Activated gamma-delta T cell treated with Interleukin-2 at 50 U/mL for 16 hours (primary cell): ENCODE measurements at regions not wholly inside any gene's neighbourhood (a gene's known extent, or its start where the extent isn't known, plus 50 kb on each side); places are given as distances from the start of the nearest gene placed in this dataset.

Experiments used
- DNase-seq: peaks from one replicate; pipeline ENCODE4 v3.0.0-alpha.2; 2020

DNA sequence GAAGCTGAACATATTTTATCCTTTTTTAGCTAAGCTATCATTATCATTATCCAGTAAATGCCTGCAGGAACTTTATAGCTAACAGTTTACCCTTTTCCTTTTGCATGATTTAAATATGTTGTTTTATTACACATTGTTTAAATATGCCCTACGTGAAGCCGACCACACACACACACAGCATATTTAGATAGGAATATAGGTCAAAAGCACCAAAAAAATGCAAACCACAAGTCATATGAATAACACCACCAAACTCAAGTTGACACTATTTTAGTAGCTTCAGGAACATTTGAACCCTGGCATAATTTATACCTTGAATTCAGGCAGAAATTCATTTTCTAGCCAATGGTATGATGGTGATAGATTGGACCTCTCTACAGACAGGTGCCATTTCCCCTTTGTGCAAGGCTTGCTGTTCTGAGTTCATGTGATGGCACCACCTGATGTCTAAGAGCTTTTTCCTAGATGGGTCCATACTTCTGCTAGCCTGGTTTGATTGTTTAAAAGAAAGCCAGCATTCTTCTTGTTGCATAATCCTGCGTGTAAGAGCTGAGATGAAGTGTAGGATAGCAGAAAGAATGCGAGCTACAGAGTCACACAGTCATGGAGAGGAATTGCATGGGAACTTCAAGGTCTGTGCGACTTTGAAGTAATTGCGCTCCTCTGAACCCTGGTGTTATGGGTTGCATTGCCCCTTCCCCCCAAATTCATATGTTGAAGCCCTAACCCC lies 454.8 kb upstream of the SOX5 start:
- DNase-seq: no peak

DNA sequence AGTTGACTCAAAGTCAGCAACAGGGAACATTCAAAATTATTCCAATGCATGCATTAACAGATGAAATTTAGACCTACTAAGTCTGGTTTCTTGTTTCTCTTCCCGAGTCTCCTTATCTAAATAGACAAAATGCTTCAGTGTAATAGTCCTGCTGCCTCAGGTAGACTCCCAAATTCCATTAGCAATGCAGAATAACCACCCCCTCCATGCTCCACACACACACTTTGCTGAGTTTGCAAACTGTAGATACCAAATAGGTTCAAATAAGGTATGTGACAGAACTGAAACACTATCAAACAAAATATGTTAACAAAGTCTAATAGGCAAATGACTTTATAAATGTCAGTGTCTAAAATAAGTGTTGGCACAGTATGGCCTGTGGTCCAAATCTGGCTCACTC lies 451.1 kb upstream of the SOX5 start:
- no peak for DNase-seq

DNA sequence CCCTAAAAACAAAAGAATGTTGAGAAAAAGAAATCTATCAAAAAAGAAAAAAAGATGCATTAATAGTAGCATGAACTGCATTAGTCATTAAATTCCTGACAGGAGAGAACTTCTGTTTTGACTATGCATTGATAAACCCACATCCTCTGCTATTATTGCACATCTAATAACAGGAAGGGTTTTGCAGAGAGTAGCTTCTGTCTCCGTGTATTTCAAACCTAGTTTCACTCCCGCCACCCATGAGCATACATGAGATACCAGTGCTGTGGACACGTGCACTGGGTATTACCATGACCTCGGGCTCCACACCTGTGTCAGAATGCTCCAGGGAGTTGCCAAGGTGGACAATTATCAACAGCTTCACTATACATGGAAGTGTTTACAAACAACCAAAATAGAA lies 449.1 kb upstream of the SOX5 start:
- no peak for DNase-seq

DNA sequence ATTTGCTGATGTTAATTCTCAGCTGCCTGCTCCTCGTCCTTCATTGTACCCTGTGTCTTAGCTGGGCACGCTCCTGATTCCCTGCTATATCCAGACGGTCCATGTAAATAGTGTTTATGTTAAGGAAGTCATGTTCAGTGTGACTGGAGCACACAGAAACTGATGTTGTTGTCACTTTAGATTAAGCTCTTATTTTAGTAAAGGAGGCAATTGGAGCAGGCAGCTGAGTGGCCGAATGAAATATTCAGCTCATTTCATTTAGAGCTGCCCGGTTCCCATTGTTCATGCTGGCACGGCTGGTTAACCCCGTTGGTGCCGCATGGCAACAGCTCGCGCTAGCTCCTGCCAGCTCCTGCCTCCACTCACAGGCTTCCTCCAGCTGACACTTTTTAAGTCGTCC lies 446.8 kb upstream of the SOX5 start:
- no peak for DNase-seq

DNA sequence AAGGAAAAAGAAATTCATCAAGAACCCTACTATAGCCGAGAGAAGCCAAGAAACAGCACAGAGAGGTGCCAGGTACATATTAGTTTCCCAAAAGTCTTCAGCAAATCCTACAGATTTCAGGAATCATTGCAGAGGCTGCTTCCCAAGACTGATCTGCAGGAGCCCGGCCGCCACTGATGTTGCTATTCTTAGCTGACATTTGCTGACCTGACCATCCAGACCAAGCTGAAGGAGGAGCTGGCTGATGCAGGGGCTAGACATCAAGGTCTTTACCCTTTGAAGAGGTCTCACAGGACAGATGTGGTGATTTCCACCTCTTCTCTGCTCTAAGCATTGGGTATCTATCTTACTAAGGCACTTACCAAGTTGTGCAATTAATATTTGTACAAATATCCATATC lies 444.8 kb upstream of the SOX5 start:
- DNase-seq: no peak

DNA sequence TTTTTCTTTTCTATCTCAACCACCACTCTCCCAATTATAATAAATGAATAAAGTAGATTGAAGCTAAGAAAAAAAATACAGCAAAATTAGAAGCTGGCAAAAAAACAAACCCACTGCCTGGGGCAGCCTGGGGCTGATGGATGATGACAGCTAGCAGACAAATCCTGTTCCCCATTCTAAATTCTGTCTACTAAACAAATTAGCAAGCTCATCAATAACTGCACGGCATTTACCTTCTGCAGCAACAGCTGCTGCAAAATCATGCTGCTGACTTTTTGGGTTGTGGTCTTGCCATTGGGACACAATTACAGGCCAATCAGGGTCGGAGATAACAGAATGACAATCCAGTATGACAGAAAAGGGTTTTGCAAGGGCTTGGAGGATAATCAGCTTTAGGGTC lies 443.6 kb upstream of the SOX5 start:
- no peak for DNase-seq

DNA sequence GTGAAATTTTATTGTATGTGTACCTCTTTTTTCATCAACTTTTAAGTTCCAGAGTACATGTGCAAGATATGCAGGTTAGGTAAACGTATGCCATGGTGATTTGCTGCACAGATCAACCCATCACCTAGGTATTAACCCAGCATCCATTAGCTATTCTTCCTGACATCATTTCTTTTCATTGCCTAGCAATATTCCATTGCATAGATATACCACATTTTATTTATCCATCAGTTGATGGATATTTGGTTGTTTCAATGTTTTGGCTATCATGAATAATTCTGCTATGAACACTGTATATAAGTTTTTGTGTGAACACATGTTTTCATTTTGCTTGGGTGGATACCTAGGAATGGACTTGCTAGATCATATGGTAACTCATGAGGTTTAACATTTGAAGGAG lies 439.9 kb upstream of the SOX5 start:
- no peak for DNase-seq

DNA sequence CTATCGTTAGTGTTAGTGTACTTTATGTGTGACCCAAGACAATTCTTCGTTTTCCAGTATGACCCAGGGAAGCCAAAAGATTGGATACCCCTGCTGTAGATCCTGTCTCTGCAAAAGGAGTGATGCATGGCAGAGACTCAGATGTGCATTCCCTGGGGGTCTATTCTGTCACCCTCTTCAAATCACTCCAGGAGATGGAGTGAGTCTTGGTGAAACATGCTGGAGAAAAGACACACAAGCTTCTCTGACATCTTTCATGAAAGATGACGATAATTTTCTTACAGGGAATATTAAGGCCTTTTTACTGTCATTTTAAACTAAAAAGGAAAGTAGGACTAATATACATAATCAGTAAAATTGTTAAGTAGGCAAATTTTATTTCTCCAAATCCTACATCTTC lies 437.9 kb upstream of the SOX5 start:
- no peak for DNase-seq

DNA sequence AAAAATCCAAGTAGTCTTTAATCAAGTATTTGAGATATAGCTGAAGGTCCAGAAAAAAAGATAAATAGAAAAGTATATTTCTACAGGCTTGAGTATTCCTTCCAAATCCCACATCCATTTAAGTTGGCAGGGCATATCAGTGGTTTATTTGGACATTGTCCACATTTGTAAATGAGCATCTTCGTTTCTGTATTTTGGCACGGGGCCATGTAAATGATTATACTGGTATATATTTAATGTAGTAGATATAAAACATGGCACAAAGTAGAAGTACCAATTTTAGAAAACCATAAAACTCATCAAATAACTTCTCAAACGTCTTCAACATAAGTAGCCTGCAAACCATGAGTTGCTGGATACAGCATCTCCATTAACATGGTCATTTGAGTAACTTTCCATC lies 437.4 kb upstream of the SOX5 start:
- no peak for DNase-seq

DNA sequence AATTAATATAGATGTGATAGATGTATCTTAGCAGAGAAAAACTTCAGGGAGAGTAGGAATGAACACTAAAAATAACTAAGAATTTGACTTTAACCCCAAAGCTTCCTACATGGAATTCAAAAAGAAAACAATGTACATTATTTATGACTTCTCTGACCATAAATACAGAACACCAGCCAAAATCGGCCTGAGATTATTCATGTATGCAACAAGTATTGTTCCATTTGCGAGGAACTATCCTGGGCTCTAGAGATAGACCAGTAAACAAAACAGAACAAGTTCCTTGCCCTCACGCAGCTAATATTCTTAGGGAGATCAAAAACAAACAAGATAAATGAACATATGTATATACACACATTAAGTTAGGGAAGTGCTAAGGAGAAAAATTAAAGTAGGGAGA lies 432.3 kb upstream of the SOX5 start:
- no peak for DNase-seq

DNA sequence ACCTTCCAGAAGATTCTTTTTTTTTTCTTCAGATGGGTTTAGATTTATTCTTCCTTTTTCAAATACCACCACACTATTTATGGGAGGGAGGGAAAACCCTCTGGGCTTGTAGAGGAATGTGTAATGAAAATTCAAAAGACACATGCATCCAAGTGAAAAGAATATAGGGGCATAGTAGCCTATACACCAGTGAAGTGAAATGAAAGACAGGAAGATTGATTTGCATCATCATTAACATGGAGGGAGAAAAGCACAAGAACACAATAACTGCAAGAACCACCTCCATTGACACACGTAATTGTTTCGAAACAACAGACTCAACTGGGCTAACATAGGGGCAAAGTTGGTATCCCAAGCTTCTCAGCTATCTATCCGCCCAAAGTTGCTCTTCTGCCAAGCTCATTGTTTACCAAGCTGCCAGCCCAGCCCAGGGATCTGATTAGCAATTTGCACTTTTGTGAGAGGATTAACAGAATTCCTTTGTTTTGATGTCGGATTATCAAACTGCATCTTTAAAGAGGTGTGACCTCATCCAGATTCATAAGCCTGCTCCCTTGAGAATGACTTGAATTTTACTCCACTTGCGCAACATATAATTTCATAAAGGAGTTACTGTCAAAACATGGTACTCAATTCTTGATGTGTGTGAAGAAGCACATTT lies 430.5 kb upstream of the SOX5 start:
- DNase-seq: no peak

DNA sequence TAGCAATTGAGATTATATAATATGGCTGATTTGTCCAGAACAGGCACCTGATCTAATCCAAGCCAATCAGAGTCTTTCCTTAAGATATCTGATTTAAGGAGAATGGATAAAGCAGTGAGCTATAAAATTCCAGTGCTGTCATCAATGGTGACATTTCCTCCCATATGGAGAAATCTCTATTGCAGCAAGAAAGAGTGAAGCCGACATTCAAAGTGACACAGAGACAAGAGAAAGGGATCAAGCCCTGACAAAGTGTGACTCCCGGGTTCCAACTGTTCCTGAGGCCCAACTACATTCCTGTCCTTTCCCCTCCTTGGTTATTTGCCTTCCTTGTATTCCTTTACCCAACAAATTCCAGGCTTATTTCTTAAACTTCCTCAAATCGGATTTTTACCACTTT lies 430.0 kb upstream of the SOX5 start:
- no peak for DNase-seq

DNA sequence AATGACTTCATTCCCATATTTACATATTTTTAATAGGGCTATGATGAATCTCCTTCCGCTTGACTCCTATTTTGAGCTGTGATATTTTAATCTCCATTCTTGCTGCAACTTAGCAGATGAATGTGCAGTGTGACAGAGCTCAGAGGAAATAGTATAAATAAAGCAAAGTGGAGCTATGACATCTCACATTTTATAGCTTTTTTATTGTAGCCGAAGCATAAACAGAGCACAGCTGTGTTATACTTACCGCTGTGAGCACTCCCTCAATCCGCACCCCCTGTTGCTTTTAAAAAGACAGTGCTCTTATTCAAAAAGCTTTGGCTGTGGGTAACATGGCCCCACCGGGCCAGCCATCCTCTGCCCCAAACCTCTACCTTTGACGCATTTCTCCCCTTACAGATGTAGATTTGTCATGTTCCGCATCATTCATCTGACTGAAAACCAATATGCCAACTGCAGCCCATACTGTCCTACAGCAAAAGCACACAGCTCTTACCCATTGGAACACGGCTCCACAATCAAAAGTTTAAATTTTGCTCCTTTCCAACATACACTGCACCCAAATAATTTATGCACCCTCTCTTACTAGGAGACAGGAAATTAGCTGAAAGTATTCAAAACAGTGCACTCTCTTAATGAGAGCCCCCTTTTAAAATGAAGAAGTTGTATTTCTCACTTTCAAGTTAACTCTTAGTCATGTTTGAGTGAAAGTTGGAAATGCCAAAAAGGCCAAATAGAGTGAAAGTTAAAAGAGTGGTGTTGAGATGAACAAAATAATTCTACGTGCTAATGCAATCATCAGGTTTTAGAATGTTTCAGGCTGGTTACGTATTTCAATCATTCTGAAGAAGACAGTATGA lies 429.3 kb upstream of the SOX5 start:
- DNase-seq: no peak

DNA sequence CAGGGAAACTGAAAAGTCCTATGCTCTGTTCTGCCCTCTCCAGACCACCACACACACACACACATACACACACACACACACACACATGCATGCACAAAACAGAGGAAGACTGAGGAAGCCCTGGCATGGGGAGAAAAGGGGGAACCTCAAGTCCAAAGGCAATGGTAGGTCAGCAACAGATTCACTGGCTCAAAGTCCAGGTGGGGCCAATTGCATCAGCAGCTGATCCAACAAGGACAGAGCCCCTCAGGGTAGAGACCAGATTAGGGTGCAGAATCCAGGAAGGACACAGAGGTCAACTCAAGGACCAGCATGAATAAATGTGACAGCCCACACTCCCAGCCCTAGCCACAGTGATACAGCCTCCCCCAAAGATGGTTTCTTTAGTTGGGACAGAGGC lies 425.0 kb upstream of the SOX5 start:
- DNase-seq: no peak

DNA sequence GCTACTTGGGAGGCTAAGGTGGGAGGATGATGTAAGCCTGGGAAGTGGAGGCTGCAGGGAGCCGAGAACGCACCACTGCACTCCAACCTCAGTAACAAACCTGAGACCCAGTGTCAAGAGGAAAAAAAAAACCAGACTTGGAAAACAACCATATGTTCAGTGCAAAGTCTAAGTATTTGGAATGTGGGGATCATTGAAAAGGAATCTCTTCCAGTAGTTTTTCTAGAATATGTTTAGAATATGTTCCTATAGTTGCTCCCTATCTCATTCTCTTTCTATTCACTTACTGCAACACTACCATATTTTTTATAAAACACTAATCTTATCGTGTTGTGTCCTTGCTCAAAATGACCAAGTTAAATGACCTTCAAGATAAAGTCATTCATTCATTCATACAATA lies 423.5 kb upstream of the SOX5 start:
- no peak for DNase-seq

DNA sequence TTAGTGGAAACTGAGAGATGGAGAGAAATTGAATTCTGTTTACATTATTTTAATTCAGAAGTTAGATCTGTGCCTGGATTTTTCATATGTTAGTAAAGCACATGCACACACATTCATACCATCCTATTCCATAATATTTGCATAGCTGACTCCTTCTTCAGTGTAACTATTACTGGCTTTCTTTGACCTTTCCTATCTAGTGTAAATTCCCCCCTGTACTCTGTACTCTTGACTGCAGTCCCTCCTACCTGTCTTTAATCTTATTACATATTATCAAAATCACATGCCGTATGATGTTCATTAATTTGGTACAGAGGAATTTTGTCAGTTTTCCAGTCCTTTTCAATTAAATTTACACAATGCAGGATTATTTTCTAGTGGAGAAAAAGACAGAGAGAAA lies 417.0 kb upstream of the SOX5 start:
- no peak for DNase-seq

DNA sequence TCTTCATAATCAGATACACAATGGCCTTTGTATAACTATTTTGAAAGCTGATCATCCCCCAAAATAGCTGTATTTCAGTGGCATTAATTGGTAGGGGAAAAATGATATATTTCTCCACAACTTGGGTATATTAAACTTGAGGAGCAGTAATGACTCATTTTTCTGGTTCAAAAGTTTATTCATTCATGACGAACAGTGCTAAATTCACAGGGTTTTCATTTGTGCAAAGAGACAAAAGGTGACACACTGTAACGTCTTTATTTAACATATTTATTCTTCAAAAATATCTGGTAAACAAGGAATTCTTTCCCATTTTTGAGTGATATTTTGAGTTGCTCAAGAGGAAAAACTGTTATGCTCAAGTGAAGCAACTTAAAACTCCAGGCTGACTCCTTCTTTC lies 415.5 kb upstream of the SOX5 start:
- no peak for DNase-seq

DNA sequence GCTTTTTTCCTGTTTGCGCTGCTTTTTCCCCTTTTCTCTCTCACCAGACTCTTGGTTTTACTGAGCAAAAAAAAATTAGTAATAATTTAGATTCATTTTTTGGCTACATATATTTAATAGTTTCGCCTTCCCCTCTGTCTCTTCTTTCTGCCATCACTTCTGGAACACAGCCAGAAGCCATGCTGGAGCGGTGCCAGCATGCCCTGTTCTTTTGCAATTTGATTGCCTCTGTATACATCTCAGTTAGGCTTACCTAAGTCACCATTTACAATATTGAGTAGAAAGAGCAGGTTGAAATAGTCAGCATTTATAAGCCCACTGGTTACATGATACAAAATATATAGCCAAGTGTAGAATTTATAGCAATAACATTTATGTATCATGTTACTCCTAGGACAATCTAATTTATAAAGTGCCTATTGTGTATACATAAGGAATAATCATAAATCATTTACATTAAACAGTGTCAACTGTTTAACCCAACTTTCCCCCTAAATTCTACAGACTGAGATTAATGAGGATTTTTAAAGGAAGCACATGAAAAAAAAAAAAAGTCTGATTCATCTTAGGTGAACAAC lies 413.8 kb upstream of the SOX5 start:
- no peak for DNase-seq

DNA sequence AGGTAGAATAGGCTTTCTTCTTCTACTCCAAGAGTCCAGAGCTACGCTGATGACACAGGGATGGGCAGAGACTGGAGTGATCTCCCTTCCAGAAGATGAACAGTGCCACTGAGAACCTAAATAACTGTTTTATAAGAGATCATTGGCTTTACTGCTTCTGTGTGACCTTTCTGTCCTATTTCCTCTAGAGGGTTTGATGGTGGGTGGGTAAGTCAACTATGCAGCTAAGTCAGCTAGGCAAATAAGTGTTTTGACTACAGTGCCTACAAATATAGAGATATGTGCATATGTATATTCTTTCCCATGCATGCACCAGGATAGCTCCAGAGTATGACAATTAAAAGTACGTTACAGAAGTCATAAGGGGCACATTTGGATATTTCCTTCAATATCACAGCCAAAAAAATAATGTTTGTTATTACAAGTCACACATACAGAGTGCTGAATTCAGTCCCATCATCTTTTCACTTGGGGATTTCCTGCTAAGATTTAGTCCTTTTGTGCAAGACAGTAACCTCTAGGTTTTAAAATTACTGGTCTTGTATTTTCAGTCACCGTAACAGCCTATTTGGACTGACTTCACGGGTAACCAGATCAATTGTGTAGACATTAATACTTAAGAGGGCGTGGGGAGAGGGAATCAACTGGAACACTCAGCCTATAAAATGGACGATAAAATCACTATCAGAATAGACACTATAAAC lies 412.6 kb upstream of the SOX5 start:
- no peak for DNase-seq

DNA sequence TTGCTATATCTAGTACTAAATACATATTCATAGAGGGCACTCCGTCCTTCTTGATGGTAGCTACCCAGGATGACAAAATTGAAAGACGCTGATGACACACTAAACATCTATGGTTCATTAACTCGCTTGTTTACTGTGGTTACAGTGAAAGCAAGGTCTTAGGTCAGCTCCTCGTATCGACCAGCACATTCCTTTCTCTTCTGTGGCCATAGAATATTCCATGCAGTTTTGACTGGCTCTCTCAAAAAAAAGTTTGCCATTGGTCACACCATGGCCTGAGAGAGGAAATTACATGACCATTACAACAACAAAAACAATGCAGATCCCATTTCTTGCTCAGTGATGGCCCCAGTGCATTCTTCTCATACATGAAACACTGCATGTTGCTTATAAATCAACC lies 411.4 kb upstream of the SOX5 start:
- no peak for DNase-seq

DNA sequence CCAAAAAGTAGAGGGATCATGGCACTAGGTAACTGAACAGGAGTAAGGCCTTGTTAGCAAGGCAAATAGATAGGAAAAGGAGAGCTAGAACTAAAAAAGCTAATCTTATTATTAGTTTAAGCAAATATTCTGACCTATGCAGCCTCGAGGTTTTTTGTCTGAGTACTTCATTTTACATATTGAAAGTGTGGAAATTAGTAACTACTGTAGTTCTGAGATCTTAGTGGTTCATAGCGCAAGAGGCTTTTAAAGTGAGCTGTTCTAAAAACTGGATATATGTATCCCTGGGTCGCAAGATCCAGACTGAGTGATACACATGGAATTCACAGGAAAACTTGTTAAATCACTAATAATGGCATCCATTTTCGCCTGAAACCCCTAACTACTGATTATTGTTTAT lies 411.0 kb upstream of the SOX5 start:
- DNase-seq: no peak

DNA sequence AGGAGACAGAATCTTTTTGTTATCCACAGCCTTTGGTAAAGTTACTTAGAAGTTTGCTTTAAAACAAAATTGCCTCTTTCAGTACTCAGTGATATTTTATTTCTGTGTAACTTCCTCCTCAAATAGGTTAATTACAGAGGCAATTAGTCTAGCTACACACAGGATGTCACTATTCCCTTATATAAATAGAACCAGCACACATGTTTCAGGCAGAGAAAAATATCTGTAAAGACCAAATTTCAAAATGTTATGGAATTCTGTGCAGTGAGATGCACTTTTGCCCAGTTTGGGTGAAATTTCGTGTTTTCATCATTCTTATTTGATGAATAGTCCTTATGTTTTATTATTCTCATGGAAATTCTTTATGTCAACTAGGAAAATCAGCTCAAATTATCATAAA lies 410.6 kb upstream of the SOX5 start:
- no peak for DNase-seq

DNA sequence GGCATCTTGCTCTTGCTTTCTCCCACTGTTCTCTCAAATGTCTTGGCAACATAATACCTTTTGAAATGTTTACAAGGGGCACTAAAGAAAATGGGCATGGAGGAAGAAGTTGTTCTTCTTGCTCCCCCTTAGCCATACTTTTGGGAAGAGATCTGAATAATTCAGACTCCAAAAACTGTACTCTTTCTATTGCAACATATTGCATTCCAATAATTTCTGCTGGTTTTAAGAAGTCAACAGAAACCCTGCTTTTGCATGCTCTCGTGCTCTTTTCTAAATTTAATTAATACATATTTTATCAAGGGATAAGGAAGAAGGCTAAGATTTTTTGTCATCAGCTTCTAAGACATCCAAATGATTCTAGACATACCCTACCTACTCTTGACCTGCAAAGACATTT lies 409.9 kb upstream of the SOX5 start:
- no peak for DNase-seq
